ENCODE measurements at regions not wholly inside any gene's neighbourhood (a gene's known extent, or its start where the extent isn't known, plus 50 kb on each side); places are given as distances from the start of the nearest gene placed in this dataset.

DNA sequence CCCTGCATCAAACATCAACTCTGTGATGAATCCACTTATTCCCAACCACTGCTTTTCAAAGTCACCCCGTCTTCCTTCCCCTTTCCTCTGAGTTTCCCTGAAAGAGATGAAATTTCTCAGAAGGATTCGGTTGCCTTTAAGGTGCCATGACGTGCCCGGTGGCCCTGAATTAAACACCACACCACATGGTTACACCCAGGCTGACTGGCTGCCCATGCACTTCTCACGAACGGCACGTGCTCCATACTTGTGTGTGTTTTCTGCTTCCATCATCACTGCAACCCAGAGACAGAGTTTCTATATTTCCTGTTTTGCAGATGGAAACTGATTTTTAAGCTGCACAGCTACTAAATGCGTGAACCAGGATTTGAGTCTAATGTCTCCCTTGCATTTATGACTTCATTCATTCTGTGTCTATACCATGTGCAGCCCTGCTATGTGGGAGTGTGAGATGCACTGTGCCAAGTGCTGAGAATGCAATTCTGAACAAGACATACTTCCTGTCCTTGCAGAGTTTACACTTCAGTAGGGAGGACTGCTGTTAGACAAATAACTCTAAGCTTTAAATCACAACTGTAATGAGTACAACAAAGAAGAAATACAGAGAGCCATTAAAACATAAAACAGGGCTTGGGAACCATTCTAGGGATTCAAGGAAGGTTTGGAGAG lies 162.9 kb downstream of the NXNL2 start:
- no peaks in the 10 kb centered on the region for H3K4me1 ChIP-seq (ENCODE audit: control insufficient read depth in 2 of 2, insufficient read depth in 2 of 2, low read length in 2 of 2)
- ChIA-PET CTCF (no interaction called here), POLR2A (no interaction called here)
- no peak overlapping the region for H2AFZ ChIP-seq (ENCODE audit: insufficient read depth, low read depth, low read length, poor library complexity, severe bottlenecking)
- no peaks in the 10 kb centered on the region for H3K4me1 Mint-ChIP-seq
- H3K27ac ChIP-seq (ENCODE audit: low read length in 2 of 2) = no peak overlapping the region
- DNase-seq (no peak), ATAC-seq (ENCODE audit: low read depth) (no peak)
- WGBS (ENCODE audit: insufficient coverage) = 71% methylated on average over 4 of the region's 8 CpGs
- H3K27ac Mint-ChIP-seq = no peak overlapping the region
- intact Hi-C loops (cut with micrococcal nuclease) = no loop called here
- H3K9ac ChIP-seq (ENCODE audit: low read length) = no peak overlapping the region
- no peak overlapping the region for H3K4me3 ChIP-seq (ENCODE audit: control extremely low read depth in 1 of 5, extremely low read depth in 1 of 5, insufficient read depth in 1 of 5, low read depth in 2 of 5, low read length in 4 of 5)
- H3K27me3 ChIP-seq (replicated peaks in 1 of 4; ENCODE audit: control extremely low read depth in 1 of 4, control insufficient read depth in 3 of 4, insufficient read depth in 4 of 4, low read length in 3 of 4) = peaks cover 0 to 6% (median 0%) of the 10 kb centered on the region in 4 experiments
- peaks cover 4% of the 10 kb centered on the region for H3K9me3 Mint-ChIP-seq (ENCODE audit: insufficient read depth)
- H3K36me3 ChIP-seq (replicated peaks in 1 of 2; ENCODE audit: control extremely low read depth in 1 of 2, control insufficient read depth in 1 of 2, extremely low read depth in 1 of 2, insufficient read depth in 2 of 2, low read length in 1 of 2) = no peaks in the 10 kb centered on the region
- H3K9me3 ChIP-seq (ENCODE audit: control extremely low read depth in 1 of 3, control insufficient read depth in 2 of 3, insufficient read depth in 1 of 3, low read length in 2 of 3) = peaks cover 0 to 2% (median 0%) of the 10 kb centered on the region in 3 donors
- H3K79me2 ChIP-seq (ENCODE audit: control insufficient read depth, insufficient read depth, low read length) = no peaks in the 10 kb centered on the region
- peaks cover 21% of the 10 kb centered on the region for H3K27me3 Mint-ChIP-seq
- H3K4me2 ChIP-seq (replicated peaks; ENCODE audit: low read depth, low read length, poor library complexity, severe bottlenecking) = no peak overlapping the region
- H4K20me1 ChIP-seq (ENCODE audit: control insufficient read depth, insufficient read depth, low read length, poor library complexity, severe bottlenecking) = no peaks in the 10 kb centered on the region
- no peak for TF ChIP-seq EZH2 (IDR thresholded peaks at IDR 0.05; ENCODE audit: borderline replicate concordance, insufficient read depth, low read depth, low read length, poor library complexity, severe bottlenecking)
- H3K4me3 Mint-ChIP-seq = no peak overlapping the region

- no peak for TF ChIP-seq CTCF (IDR thresholded peaks at IDR 0.05)
- no peak for TF ChIP-seq EZH2 (IDR thresholded peaks at IDR 0.05; ENCODE audit: borderline replicate concordance, insufficient read depth, low read depth, low read length, poor library complexity, severe bottlenecking)
- no peak overlapping the region for H3K4me2 ChIP-seq (replicated peaks; ENCODE audit: low read depth, low read length, poor library complexity, severe bottlenecking)
Measured at GRCh38 chr9:88702985-88703384, 168.0 kb downstream of the NXNL2 start.

More at GRCh38 chr9:88702985-88703384, 168.0 kb downstream of the NXNL2 start:
- ChIA-PET CTCF (no interaction called here), POLR2A (no interaction called here)
- Histone ChIP-seq H3K4me1 (ENCODE audit: control insufficient read depth in 2 of 2, insufficient read depth in 2 of 2, low read length in 2 of 2) (no peaks in the 10 kb centered on the region), H3K9me3 (ENCODE audit: control extremely low read depth in 1 of 3, control insufficient read depth in 2 of 3, insufficient read depth in 1 of 3, low read length in 2 of 3) (peaks cover 0 to 4% (median 0%) of the 10 kb centered on the region in 3 donors), H3K79me2 (ENCODE audit: control insufficient read depth, insufficient read depth, low read length) (no peaks in the 10 kb centered on the region), H2AFZ (ENCODE audit: insufficient read depth, low read depth, low read length, poor library complexity, severe bottlenecking) (no peak overlapping the region), H3K9ac (ENCODE audit: low read length) (no peak overlapping the region), H3K27ac (ENCODE audit: low read length in 2 of 2) (no peak overlapping the region), H4K20me1 (ENCODE audit: control insufficient read depth, insufficient read depth, low read length, poor library complexity, severe bottlenecking) (no peaks in the 10 kb centered on the region), H3K36me3 (replicated peaks in 1 of 2; ENCODE audit: control extremely low read depth in 1 of 2, control insufficient read depth in 1 of 2, extremely low read depth in 1 of 2, insufficient read depth in 2 of 2, low read length in 1 of 2) (no peaks in the 10 kb centered on the region), H3K27me3 (replicated peaks in 1 of 4; ENCODE audit: control extremely low read depth in 1 of 4, control insufficient read depth in 3 of 4, insufficient read depth in 4 of 4, low read length in 3 of 4) (peaks cover 0 to 3% (median 0%) of the 10 kb centered on the region in 4 experiments), H3K4me3 (ENCODE audit: control extremely low read depth in 1 of 5, extremely low read depth in 1 of 5, insufficient read depth in 1 of 5, low read depth in 2 of 5, low read length in 4 of 5) (no peak overlapping the region)
- ATAC-seq (ENCODE audit: low read depth) = no peak
- peaks cover 7% of the 10 kb centered on the region for H3K27me3 Mint-ChIP-seq
- H3K4me1 Mint-ChIP-seq = no peaks in the 10 kb centered on the region
- no peak overlapping the region for H3K27ac Mint-ChIP-seq
- no peak overlapping the region for H3K4me3 Mint-ChIP-seq
- intact Hi-C loops (cut with micrococcal nuclease) = no loop called here
- no peaks in the 10 kb centered on the region for H3K9me3 Mint-ChIP-seq (ENCODE audit: insufficient read depth)
- no peak for DNase-seq
- 71% methylated on average over 2 of the region's 2 CpGs for WGBS (ENCODE audit: insufficient coverage)

All from B cell (primary cell).